AG08395 (cell line): ENCODE measurements at regions not wholly inside any gene's neighbourhood (a gene's known extent, or its start where the extent isn't known, plus 50 kb on each side); places are given as distances from the start of the nearest gene placed in this dataset.
A peak's percentile ranks its signal among the peaks of the same experiment; 100 is the strongest.

ENCODE experiments used
- DNase-seq: peaks from one replicate; pipeline ENCODE4 v3.0.0; 2012; ENCODE audit warnings: mixed read lengths, low spot score

DNA sequence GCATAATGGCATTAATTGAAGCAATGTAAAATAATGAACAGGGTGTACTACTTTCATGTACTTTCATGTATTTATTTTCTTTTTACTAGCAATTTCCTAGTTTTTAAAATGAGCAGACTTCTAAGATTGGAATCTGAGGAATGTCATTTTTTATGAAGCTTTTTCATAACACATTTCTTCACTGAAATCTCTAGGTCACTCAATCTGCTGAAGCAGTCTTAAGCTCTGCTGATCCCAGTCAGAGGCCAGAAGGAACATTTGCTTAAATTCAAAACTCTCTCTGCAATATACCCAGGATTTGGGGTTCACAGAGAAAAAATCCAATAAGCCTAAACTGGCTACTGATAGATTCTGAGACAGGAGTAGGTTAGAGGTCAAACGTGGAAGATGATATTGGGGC lies 73.6 kb upstream of the CNTN1 start:
- DNase-seq = peak; percentile 5

DNA sequence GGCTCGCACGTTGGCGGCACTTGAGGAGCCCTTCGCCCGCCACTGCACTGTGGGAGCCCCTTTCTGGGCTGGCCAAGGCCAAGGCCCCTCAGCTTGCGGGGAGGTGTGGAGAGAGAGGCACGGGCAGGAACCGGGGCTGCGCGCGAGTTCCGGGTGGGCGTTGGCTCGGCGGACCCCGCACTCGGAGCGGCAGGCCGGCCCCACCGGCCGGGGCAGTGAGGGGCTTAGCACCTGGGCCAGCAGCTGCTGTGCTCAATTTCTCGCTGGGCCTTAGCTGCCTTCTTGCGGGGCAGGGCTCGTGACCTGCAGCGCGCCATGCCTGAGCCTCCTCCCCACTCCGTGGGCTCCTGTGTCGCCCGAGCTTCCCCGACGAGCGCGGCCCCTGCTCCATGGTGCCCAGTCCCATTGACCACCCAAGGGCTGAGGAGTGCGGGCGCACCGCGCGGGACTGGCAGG lies 71.6 kb upstream of the CNTN1 start:
- no peak for DNase-seq

DNA sequence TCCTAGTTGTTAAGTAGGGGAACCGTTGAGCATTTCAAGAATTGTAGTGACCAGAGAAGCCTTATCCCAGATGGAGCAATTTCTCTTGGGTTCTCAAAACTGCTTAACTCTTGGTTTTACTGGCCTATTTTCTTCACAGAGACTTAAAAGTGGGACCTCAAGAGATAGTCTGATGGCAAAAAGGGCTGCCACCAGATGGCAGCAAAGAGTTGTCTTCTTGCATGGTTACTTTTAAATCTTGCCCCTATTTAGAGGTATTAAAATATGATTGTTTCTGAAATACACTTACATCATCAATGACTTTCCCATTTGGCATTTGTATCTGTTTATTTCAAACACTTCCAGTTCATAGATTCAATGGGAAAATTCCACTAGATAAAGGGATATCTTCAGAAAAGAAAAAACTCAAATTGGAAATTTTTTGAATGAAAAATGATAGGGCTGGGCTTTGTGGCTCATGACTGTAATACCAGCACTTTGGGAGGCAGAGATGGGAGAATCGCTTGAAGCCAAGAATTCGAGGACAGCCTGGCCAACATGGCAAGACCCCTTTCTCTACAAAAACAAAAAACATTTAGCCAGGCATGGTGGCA lies 69.9 kb upstream of the CNTN1 start:
- peak; percentile 35 for DNase-seq

DNA sequence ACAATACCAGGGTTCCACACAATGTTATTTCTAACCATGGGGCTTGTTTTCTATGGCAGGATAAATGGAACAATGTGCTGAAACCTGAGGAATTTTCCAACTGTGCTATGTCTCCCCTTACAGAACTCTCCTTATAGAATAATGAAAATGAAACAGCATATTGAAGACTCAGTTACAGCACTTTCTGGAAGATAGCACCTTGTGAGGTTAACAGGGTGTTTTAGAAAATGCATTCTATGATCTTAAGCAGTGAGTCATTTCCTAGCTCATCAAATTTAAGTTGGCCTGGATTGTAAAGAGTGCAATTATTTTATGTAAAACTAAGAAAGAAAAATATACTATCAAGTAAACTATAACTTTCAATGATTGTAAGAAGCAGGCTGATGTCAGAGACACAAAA lies 60.1 kb upstream of the CNTN1 start:
- DNase-seq = no peak

DNA sequence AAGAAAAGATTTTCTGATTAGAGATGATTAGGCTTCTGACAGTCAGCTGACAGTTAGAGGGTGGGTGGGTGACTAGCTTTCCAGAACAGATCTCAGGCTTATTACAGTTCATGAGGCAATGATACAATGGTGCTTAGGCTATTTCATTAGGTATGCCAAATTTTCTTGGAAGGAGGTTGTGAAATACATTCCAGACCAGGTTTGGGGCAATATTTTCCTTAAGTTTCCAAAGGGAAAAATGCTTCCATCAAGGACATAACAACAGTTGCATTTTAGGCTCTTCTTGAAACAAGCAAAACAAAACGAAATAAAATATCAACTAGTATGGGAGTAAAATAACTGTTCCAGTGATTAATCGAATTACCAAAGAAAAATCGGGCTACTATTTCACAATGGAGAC lies 59.3 kb upstream of the CNTN1 start:
- DNase-seq = no peak

DNA sequence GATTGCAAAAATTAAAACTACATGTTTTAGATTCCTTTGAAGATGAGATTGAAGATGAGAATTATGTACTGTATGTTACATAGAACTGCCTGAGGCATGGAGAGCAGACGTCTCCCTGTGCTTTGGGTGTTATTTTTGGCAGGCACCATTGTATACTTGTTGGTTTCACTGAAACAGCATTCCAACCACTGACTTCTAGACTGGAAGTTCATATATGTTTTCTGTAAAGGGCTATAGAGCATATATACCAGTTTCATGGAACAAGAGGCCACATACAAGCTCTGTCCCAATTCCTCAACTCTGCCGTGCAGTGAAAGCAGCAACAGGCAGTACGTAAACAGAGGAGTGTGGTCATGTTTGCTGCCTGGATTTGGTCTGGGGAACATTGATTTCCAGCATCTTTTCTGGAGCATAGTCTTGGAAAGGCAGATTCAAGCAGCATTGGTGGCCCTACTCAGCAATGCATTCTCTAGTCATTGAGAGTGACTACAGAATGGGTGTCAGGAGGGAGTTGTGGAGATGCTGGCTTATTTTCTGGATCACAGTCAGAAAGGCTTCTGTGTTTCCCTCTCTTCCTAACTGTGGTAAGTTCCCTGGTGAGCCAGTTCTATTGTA lies 57.6 kb upstream of the CNTN1 start:
- no peak for DNase-seq

DNA sequence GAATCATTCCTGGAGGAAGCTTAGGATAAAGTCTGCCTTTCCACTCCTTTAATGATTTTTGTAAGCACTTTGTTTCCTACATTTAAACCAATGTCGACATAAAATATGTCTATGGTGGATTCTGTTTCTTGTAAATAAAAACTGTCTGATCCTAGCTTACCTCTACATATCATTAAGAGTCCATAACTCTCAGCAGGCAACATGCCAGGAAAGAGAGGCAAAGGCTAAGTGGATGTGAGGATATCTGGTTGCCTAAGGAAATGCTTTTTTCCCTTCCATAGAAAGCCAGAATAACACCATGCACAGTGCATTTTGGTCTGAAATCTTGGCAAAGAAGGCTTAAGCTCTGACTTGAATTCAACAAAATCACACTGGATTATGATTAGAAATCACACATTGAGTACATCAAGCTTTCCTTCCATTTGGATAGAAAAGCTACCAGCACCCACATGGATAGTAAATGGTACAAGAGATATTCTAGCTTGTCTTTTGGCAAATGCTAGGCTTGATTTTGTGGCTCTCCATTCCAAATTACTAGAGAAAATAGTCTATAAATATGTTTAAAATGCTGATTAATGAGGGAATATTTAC lies 57.0 kb upstream of the CNTN1 start:
- no peak for DNase-seq
